Endothelial cell of umbilical vein (primary cell): ENCODE measurements at regions not wholly inside any gene's neighbourhood (a gene's known extent, or its start where the extent isn't known, plus 50 kb on each side); places are given as distances from the start of the nearest gene placed in this dataset.

ENCODE experiments used
- BruUV-seq: library from RNA; stranded (reverse); fragments of 400-500 nt; replicated peaks from 2 replicates; lab custom pipeline; 2021; lab: Mats Ljungman, UMichigan
- CTCF ChIA-PET: fragments of 300-600, 350-600 bp; sonication (Branson Sonifier 250); formaldehyde crosslinking; loops from one replicate; lab custom pipeline; 2021; ENCODE audit warnings: antibody characterized with exemption, inconsistent platforms; lab: Charles Lee
- POLR2A ChIA-PET: fragments of 300-600, 350-600 bp; sonication (Branson Sonifier 250); formaldehyde crosslinking; loops from one replicate; lab custom pipeline; 2021; ENCODE audit warnings: antibody characterized with exemption, inconsistent platforms; lab: Charles Lee
- DNase-seq: peaks from one replicate; pipeline ENCODE4 v3.0.0-alpha.2; 2011; ENCODE audit warnings: low read depth, low spot score
- FAIRE-seq: peaks from 2 replicates; lab custom pipeline; 2011; peaks lifted over from hg19 to GRCh38; lab: Jason Lieb, UNC
- H2AFZ ChIP-seq: 2 replicates; pipeline ENCODE4 v1.6.0; 2012; ENCODE audit warnings: low read depth, low read length, control low read depth, inconsistent platforms
- H3K27ac ChIP-seq: 2 replicates; pipeline ENCODE4 v1.5.1; 2011; ENCODE audit warnings: low read depth, mild to moderate bottlenecking, control low read depth, low read length, moderate library complexity; ENCODE audit not compliant: insufficient read depth
- H3K27me3 ChIP-seq, 2 experiments: 2 replicates each; pipeline versions ENCODE4 v1.6.0 to v1.6.1; 2011; ENCODE audit warnings: low read length in 2 of 2, mixed read lengths in 1 of 2; ENCODE audit not compliant: control insufficient read depth in 2 of 2, insufficient read depth in 2 of 2
- H3K36me3 ChIP-seq, 2 experiments: 2 replicates in 1 of 2; 3 replicates in 1 of 2; pipeline ENCODE4 v1.5.1; 2011; ENCODE audit warnings: low read length in 2 of 2, mild to moderate bottlenecking in 1 of 2, moderate library complexity in 1 of 2; ENCODE audit not compliant: control insufficient read depth in 2 of 2, insufficient read depth in 2 of 2; ENCODE audit errors: extremely low read depth in 1 of 2
- H3K4me1 ChIP-seq: 3 replicates; pipeline ENCODE4 v1.5.1; 2011; ENCODE audit warnings: mild to moderate bottlenecking, low read length; ENCODE audit not compliant: control insufficient read depth, insufficient read depth; ENCODE audit errors: extremely low read depth
- H3K4me2 ChIP-seq: 2 replicates; pipeline ENCODE4 v1.6.1; 2011; ENCODE audit warnings: low read length, control low read depth, mixed read lengths; ENCODE audit not compliant: insufficient read depth
- H3K4me3 ChIP-seq, 3 experiments: fragments of 200-600 bp in 1 of 3; sonication (generic), shearing (Covaris generic) in 1 of 3; replicated peaks in 1 of 3; 2 replicates each; pipeline ENCODE4 v1.5.1; 2011 to 2016; ENCODE audit warnings: control low read depth in 3 of 3, low read length in 3 of 3, mild to moderate bottlenecking in 2 of 3, inconsistent platforms in 1 of 3, low read depth in 1 of 3, moderate library complexity in 1 of 3; ENCODE audit not compliant: insufficient read depth in 1 of 3
- H3K79me2 ChIP-seq: 2 replicates; pipeline ENCODE4 v1.6.0; 2012; ENCODE audit warnings: low read length, inconsistent platforms; ENCODE audit not compliant: control insufficient read depth, insufficient read depth
- H3K9ac ChIP-seq: replicated peaks from 2 replicates; pipeline ENCODE3; 2011; ENCODE audit warnings: low read length, control low read depth; ENCODE audit not compliant: insufficient read depth; ENCODE audit errors: extremely low read depth
- H3K9me1 ChIP-seq: replicated peaks from 3 replicates; pipeline ENCODE4 v1.6.0; 2011; ENCODE audit warnings: mild to moderate bottlenecking, low read length; ENCODE audit not compliant: control insufficient read depth, insufficient read depth; ENCODE audit errors: extremely low read depth
- H3K9me3 ChIP-seq: replicated peaks from 2 replicates; pipeline ENCODE4 v1.5.1; 2012; ENCODE audit warnings: low read length, inconsistent platforms; ENCODE audit not compliant: control insufficient read depth, insufficient read depth
- H4K20me1 ChIP-seq: replicated peaks from 2 replicates; pipeline ENCODE3; 2011; ENCODE audit warnings: mild to moderate bottlenecking, low read length; ENCODE audit not compliant: control insufficient read depth, insufficient read depth; ENCODE audit errors: extremely low read depth
- EZH2 ChIP-seq: IDR thresholded peaks from 2 replicates; pipeline ENCODE4 v1.6.1; 2012; ENCODE audit warnings: borderline replicate concordance, low read depth, mild to moderate bottlenecking, moderate library complexity, low read length, inconsistent platforms; ENCODE audit not compliant: severe bottlenecking
- FOS ChIP-seq: IDR thresholded peaks from 2 replicates; pipeline ENCODE4 v1.6.1; 2011; ENCODE audit warnings: mild to moderate bottlenecking, low read length, moderate library complexity, borderline replicate concordance; ENCODE audit not compliant: insufficient read depth
- GATA2 ChIP-seq: IDR thresholded peaks from 2 replicates; pipeline ENCODE4 v1.7.0; 2011; ENCODE audit warnings: low read depth, mild to moderate bottlenecking, moderate library complexity, mixed read lengths, low read length; ENCODE audit not compliant: insufficient read length, insufficient read depth
- JUN ChIP-seq: IDR thresholded peaks from 2 replicates; pipeline ENCODE4 v1.6.1; 2011; ENCODE audit warnings: borderline replicate concordance, low read depth; ENCODE audit not compliant: insufficient read length, insufficient read depth
- MYC ChIP-seq: IDR thresholded peaks from one replicate; pipeline ENCODE4 v1.6.1; 2011; ENCODE audit warnings: mild to moderate bottlenecking, low read depth, low read length
- POLR2A ChIP-seq: IDR thresholded peaks from 2 replicates; pipeline ENCODE4 v1.6.1; 2012; ENCODE audit warnings: low read depth, mild to moderate bottlenecking, control low read depth, low read length
- POLR2AphosphoS5 ChIP-seq: IDR thresholded peaks from 2 replicates; pipeline ENCODE4 v1.6.1; 2012; ENCODE audit warnings: low read depth, mild to moderate bottlenecking, control low read depth, low read length, moderate library complexity; ENCODE audit not compliant: insufficient read depth
- dilution Hi-C: fragments of 300-500 bp; cut with MboI; formaldehyde crosslinking; loops from one replicate; pipeline ENCODE4 v1.15.0; 2019; ENCODE audit warnings: low sequenced_read_pairs; ENCODE audit not compliant: extremely low pct_ligation_motif_present
- intact Hi-C: fragments of 100-400 bp; cut with micrococcal nuclease; formaldehyde crosslinking; loops from one replicate; pipeline ENCODE4 v1.10.0; 2022
- TF ChIP-seq, protein P1 (sequence below), 2 donors: IDR thresholded peaks; 1 replicate in 1 of 2; 2 replicates in 1 of 2; pipeline ENCODE4 v1.5.1; 2011; ENCODE audit warnings: low read length in 2 of 2, mild to moderate bottlenecking in 2 of 2, moderate library complexity in 2 of 2, control low read depth in 1 of 2, inconsistent platforms in 1 of 2, low read depth in 1 of 2; ENCODE audit not compliant: insufficient read depth in 1 of 2; ENCODE audit errors: extremely low read depth in 1 of 2
- TF ChIP-seq, protein P2 (sequence below): IDR thresholded peaks from 2 replicates; pipeline ENCODE4 v1.6.1; 2011; ENCODE audit not compliant: insufficient read depth, insufficient read length

DNA sequence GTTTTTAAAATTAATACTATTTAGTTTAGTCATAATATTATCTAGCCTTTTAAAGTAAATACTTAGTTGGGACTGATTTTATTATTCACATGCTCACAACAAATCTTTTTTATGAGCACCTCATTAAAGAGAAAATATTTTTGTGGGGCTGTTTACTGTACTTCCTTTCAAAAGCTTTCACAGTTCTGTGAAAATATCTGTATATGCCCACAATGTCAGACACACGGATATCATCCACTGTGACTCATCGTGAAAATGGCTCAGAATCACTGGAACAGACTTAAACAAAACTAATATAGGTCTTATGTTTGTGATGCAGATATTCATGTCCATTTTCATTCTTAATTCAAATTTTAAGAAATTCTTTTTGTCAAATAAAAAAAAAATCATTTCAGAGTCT lies 305.2 kb downstream of the RAB38 start:
- intact Hi-C loops = no loop called here
- no peak overlapping the region for H3K27ac ChIP-seq
- dilution Hi-C loops = no loop called here
- ChIA-PET CTCF (interaction anchor here (1.2 to 1.7 kb wide), 2 partner anchors 9 to 16 kb away, joined by 3 to 4 read pairs; no protein-coding TSS in a partner anchor), POLR2A (no interaction called here)
- H3K9ac ChIP-seq = no peak overlapping the region
- TF ChIP-seq GATA2 (no peak), FOS (no peak), MYC (no peak), POLR2AphosphoS5 (no peak), EZH2 (no peak), POLR2A (no peak), JUN (no peak)
- TF ChIP-seq, protein P1, sequence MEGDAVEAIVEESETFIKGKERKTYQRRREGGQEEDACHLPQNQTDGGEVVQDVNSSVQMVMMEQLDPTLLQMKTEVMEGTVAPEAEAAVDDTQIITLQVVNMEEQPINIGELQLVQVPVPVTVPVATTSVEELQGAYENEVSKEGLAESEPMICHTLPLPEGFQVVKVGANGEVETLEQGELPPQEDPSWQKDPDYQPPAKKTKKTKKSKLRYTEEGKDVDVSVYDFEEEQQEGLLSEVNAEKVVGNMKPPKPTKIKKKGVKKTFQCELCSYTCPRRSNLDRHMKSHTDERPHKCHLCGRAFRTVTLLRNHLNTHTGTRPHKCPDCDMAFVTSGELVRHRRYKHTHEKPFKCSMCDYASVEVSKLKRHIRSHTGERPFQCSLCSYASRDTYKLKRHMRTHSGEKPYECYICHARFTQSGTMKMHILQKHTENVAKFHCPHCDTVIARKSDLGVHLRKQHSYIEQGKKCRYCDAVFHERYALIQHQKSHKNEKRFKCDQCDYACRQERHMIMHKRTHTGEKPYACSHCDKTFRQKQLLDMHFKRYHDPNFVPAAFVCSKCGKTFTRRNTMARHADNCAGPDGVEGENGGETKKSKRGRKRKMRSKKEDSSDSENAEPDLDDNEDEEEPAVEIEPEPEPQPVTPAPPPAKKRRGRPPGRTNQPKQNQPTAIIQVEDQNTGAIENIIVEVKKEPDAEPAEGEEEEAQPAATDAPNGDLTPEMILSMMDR (IDR thresholded peaks at IDR 0.05; ENCODE audit: extremely low read depth in 1 of 2, insufficient read depth in 1 of 2, low read depth in 1 of 2, low read length in 2 of 2) = no peak
- TF ChIP-seq, protein P2, sequence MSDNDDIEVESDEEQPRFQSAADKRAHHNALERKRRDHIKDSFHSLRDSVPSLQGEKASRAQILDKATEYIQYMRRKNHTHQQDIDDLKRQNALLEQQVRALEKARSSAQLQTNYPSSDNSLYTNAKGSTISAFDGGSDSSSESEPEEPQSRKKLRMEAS = no peak
- H4K20me1 ChIP-seq = no peaks in the 10 kb centered on the region
- no peak for FAIRE-seq
- no TSS peak for BruUV-seq
- no peak overlapping the region for H2AFZ ChIP-seq
- no peaks in the 10 kb centered on the region for H3K9me3 ChIP-seq
- H3K27me3 ChIP-seq = no peaks in the 10 kb centered on the region
- no peaks in the 10 kb centered on the region for H3K9me1 ChIP-seq
- H3K36me3 ChIP-seq = no peaks in the 10 kb centered on the region
- H3K4me2 ChIP-seq = no peak overlapping the region
- no peak for DNase-seq
- no peaks in the 10 kb centered on the region for H3K79me2 ChIP-seq
- H3K4me1 ChIP-seq = no peaks in the 10 kb centered on the region
- H3K4me3 ChIP-seq = no peak overlapping the region
